Sigmoid colon (tissue), 6 donors: ENCODE measurements at regions not wholly inside any gene's neighbourhood (a gene's known extent, or its start where the extent isn't known, plus 50 kb on each side); places are given as distances from the start of the nearest gene placed in this dataset.
"Not testable (repeated sequence)": the region's sequence is repeated elsewhere in the genome, so short reads cannot be mapped to it uniquely, and the experiment has no call there.

Experiments used
- DNase-seq: peaks from one replicate; pipeline ENCODE4 v3.0.0-alpha.2; 2019
- H3K27ac ChIP-seq, 4 donors: fragments of 200-600 bp; sonication (generic); one replicate each; pipeline ENCODE4 v1.5.1; 2016 to 2019; ENCODE audit warnings: mild to moderate bottlenecking in 1 of 4
- H3K27me3 ChIP-seq, 3 donors: fragments of 200-600 bp; sonication (generic); one replicate each; pipeline ENCODE4 v1.5.1; 2019; ENCODE audit warnings: mild to moderate bottlenecking in 1 of 3
- H3K36me3 ChIP-seq, 4 donors: fragments of 200-600 bp; sonication (generic); one replicate each; pipeline ENCODE4 v1.5.1; 2016 to 2019
- H3K4me1 ChIP-seq, 4 donors: fragments of 200-600 bp; sonication (generic); one replicate each; pipeline ENCODE4 v1.5.1; 2017 to 2019
- H3K4me3 ChIP-seq, 4 donors: fragments of 200-600 bp; sonication (generic); one replicate each; pipeline ENCODE4 v1.5.1; 2017 to 2019; ENCODE audit warnings: mild to moderate bottlenecking in 2 of 4, moderate library complexity in 1 of 4
- H3K9me3 ChIP-seq, 4 donors: fragments of 200-600 bp in 3 of 4; sonication (generic) in 3 of 4; one replicate each; pipeline versions ENCODE4 v1.5.1 to v1.6.1; 2013 to 2019
- CTCF ChIP-seq, 4 experiments: fragments of 450-650 bp in 3 of 4; fragments of 200-600 bp in 1 of 4; IDR thresholded peaks; one replicate each; pipeline ENCODE4 v1.5.1; 2016 to 2019; ENCODE audit warnings: antibody characterized with exemption in 4 of 4, mild to moderate bottlenecking in 3 of 4, moderate library complexity in 2 of 4
- EP300 ChIP-seq, 4 donors: sonication (generic); formaldehyde crosslinking; IDR thresholded peaks; one replicate each; pipeline ENCODE4 v1.6.1; 2017; ENCODE audit warnings: antibody characterized with exemption in 4 of 4
- POLR2A ChIP-seq, 2 donors: fragments of 450-650 bp; IDR thresholded peaks; one replicate each; pipeline ENCODE4 v1.6.1; 2016; ENCODE audit warnings: antibody characterized with exemption in 2 of 2, mild to moderate bottlenecking in 2 of 2, moderate library complexity in 2 of 2
- POLR2AphosphoS5 ChIP-seq, 4 donors: sonication (generic); formaldehyde crosslinking; IDR thresholded peaks; one replicate each; pipeline ENCODE4 v1.6.1; 2017; ENCODE audit warnings: antibody characterized with exemption in 4 of 4
- WGBS, 2 donors: extraction: QIAGEN DNeasy Blood & Tissue Kit; methylation state at CpG; one replicate each; pipeline ENCODE4 v1.1.7; 2013; 5-methylcytosine and 5-hydroxymethylcytosine counted together
- intact Hi-C: fragments of 100-400 bp; cut with DNase I; formaldehyde crosslinking; loops from one replicate; pipeline ENCODE4 v1.15.1; 2023
- donor health status: healthy with polysubstance abuse.
- donor health status: healthy.

- no peak overlapping the region for H3K27ac ChIP-seq
- no peak for TF ChIP-seq POLR2AphosphoS5 (IDR thresholded peaks at IDR 0.05)
- TF ChIP-seq CTCF (IDR thresholded peaks at IDR 0.05) = no peak
- no peak for TF ChIP-seq POLR2A (IDR thresholded peaks at IDR 0.05)
- WGBS, 2 donors = 75 to 77% methylated on average over 1 of the region's 1 CpG
- intact Hi-C loops = no loop called here
- H3K27me3 ChIP-seq = no peaks in the 10 kb centered on the region
- no peak overlapping the region for H3K4me3 ChIP-seq
- no peak for DNase-seq
- H3K36me3 ChIP-seq = no peaks in the 10 kb centered on the region
- H3K9me3 ChIP-seq = no peaks in the 10 kb centered on the region
- peaks cover 0 to 5% (median 0%) of the 10 kb centered on the region in 4 donors for H3K4me1 ChIP-seq
These were observed 1216.2 kb downstream of the ROBO2 start for GRCh38 chr3:78256123-78256522.

- intact Hi-C loops = no loop called here
- TF ChIP-seq EP300 (IDR thresholded peaks at IDR 0.05) (no peak), POLR2AphosphoS5 (IDR thresholded peaks at IDR 0.05) (no peak), CTCF (IDR thresholded peaks at IDR 0.05) (no peak), POLR2A (IDR thresholded peaks at IDR 0.05) (no peak)
- no peak overlapping the region for H3K4me3 ChIP-seq
- no peaks in the 10 kb centered on the region for H3K27me3 ChIP-seq
- no peaks in the 10 kb centered on the region for H3K36me3 ChIP-seq
- no peak for DNase-seq
- H3K27ac ChIP-seq = no peak overlapping the region
- peaks cover 0 to 5% (median 0%) of the 10 kb centered on the region in 4 donors for H3K4me1 ChIP-seq
- no peaks in the 10 kb centered on the region for H3K9me3 ChIP-seq
- 87 to 88% methylated on average over 3 of the region's 3 CpGs for WGBS, 2 donors
These were observed 1218.1 kb downstream of the ROBO2 start for GRCh38 chr3:78257951-78258530.

DNA sequence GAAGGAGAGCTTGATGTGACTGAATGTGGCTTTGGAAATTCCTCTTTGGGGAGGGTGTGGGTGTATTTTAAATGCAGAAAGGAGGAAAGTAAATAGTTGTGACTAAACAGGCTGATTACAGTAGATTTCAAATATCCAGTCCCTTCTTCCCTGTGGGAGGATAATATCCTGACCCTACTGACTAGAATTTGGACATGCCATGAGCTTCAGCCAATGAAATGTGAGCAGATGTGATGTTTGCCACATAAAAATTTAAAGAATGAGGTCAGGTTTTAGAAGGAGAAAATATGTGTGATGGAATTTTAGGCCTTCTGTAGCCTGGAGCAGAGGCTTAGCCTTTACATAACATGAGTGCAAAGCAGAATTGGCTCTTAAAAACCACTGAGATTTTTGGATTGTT, 1218.9 kb downstream of the ROBO2 start:
- H3K27me3 ChIP-seq = no peaks in the 10 kb centered on the region
- DNase-seq = no peak
- no peaks in the 10 kb centered on the region for H3K36me3 ChIP-seq
- intact Hi-C loops = no loop called here
- H3K27ac ChIP-seq = no peak overlapping the region
- TF ChIP-seq POLR2AphosphoS5 (IDR thresholded peaks at IDR 0.05) (no peak), CTCF (IDR thresholded peaks at IDR 0.05) (no peak), EP300 (IDR thresholded peaks at IDR 0.05) (no peak), POLR2A (IDR thresholded peaks at IDR 0.05) (no peak)
- H3K9me3 ChIP-seq = no peaks in the 10 kb centered on the region
- peaks cover 0 to 5% (median 0%) of the 10 kb centered on the region in 4 donors for H3K4me1 ChIP-seq
- H3K4me3 ChIP-seq = no peak overlapping the region

GRCh38 chr3:78260388-78260787, 1220.5 kb downstream of the ROBO2 start:
- DNase-seq = no peak
- WGBS, 2 donors = 18 to 70% methylated on average over 1 of the region's 1 CpG
- peaks cover 0 to 5% (median 0%) of the 10 kb centered on the region in 4 donors for H3K4me1 ChIP-seq
- H3K27ac ChIP-seq = no peak overlapping the region
- H3K36me3 ChIP-seq = no peaks in the 10 kb centered on the region
- H3K27me3 ChIP-seq = no peaks in the 10 kb centered on the region
- intact Hi-C loops = no loop called here
- TF ChIP-seq CTCF (IDR thresholded peaks at IDR 0.05) (no peak), POLR2AphosphoS5 (IDR thresholded peaks at IDR 0.05) (no peak), POLR2A (IDR thresholded peaks at IDR 0.05) (no peak), EP300 (IDR thresholded peaks at IDR 0.05) (no peak)
- H3K4me3 ChIP-seq = no peak overlapping the region
- H3K9me3 ChIP-seq = no peaks in the 10 kb centered on the region

- DNase-seq, H3K4me3 ChIP-seq, H3K36me3 ChIP-seq, H3K27ac ChIP-seq, H3K27me3 ChIP-seq, H3K4me1 ChIP-seq, intact Hi-C loops, H3K9me3 ChIP-seq: not testable (repeated sequence)
- 80 to 92% methylated on average over 3 of the region's 3 CpGs for WGBS, 2 donors
These were observed 1226.7 kb downstream of the ROBO2 start for GRCh38 chr3:78266550-78266949.
